ENCODE measurements at regions not wholly inside any gene's neighbourhood (a gene's known extent, or its start where the extent isn't known, plus 50 kb on each side); places are given as distances from the start of the nearest gene placed in this dataset.
"Not testable (repeated sequence)": the region's sequence is repeated elsewhere in the genome, so short reads cannot be mapped to it uniquely, and the experiment has no call there.

GRCh38 chr3:96347289-96347688 lies 467.1 kb upstream of the EPHA6 start:
- DNase-seq (ENCODE audit: low read depth, low spot score) = no peak
- no peak for ATAC-seq

DNA sequence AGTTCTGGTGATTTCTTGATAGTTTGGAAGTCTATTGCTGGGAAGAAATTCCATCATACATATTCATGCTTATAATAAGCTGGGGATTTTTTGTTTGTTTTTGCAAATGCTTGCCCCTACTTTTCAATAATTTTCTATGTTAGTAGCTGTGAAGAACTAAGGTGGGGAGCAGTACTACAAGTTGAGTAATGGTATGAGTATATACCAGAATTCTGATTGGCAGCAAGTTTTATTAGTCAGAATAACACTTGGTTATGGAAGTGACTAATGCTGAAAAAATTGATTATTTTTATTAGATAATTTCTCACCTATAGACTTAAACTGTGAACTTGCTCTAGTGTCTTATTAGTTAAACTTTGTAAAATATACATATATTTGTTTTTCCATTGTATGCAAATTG lies 462.8 kb upstream of the EPHA6 start:
- POLR2A ChIA-PET; H3K4me3 ChIP-seq (ENCODE audit: low read depth in 2 of 2, low read length in 2 of 2); DNase-seq (ENCODE audit: low read depth, low spot score); in situ Hi-C loops (cut with HindIII; ENCODE audit: low pct_unique_long_range_greater_than_20kb, low sequenced_read_pairs); BruUV-seq (replicated peaks); H3K27me3 ChIP-seq (ENCODE audit: control insufficient read depth, insufficient read depth, low read length); H3K27ac ChIP-seq (ENCODE audit: low read length); H3K36me3 ChIP-seq (ENCODE audit: control insufficient read depth, insufficient read depth, low read length); H3K9me3 ChIP-seq (ENCODE audit: control insufficient read depth, insufficient read depth, low read depth, low read length); ATAC-seq; H3K4me1 ChIP-seq (ENCODE audit: control insufficient read depth, insufficient read depth, low read length); intact Hi-C loops (cut with micrococcal nuclease; ENCODE audit: unreplicated experiment); CTCF ChIA-PET: not testable (repeated sequence)

More at GRCh38 chr3:96347289-96347688, 467.1 kb upstream of the EPHA6 start:
- CTCF ChIA-PET = no interaction called here
- Histone ChIP-seq H3K4me1 (ENCODE audit: control insufficient read depth, insufficient read depth, low read length) (no peaks in the 10 kb centered on the region), H3K27ac (ENCODE audit: low read length) (no peak overlapping the region), H3K36me3 (ENCODE audit: control insufficient read depth, insufficient read depth, low read length) (no peaks in the 10 kb centered on the region), H3K27me3 (ENCODE audit: control insufficient read depth, insufficient read depth, low read length) (no peaks in the 10 kb centered on the region), H3K4me3 (ENCODE audit: low read depth in 2 of 2, low read length in 2 of 2) (no peak overlapping the region), H3K9me3 (ENCODE audit: control insufficient read depth, insufficient read depth, low read depth, low read length) (no peaks in the 10 kb centered on the region)
- intact Hi-C loops (cut with micrococcal nuclease; ENCODE audit: unreplicated experiment) (no loop called here), in situ Hi-C loops (cut with HindIII; ENCODE audit: low pct_unique_long_range_greater_than_20kb, low sequenced_read_pairs) (no loop called here)
- no TSS peak for BruUV-seq (replicated peaks)
- TF ChIP-seq SIN3A (IDR thresholded peaks at IDR 0.05; ENCODE audit: borderline replicate concordance, insufficient read depth, low read depth, low read length) (no peak), POLR2AphosphoS5 (IDR thresholded peaks at IDR 0.05; ENCODE audit: low read depth, low read length) (no peak), TCF7L2 (IDR thresholded peaks at IDR 0.05; ENCODE audit: low read depth, low read length) (no peak)
- TF ChIP-seq, protein P1, sequence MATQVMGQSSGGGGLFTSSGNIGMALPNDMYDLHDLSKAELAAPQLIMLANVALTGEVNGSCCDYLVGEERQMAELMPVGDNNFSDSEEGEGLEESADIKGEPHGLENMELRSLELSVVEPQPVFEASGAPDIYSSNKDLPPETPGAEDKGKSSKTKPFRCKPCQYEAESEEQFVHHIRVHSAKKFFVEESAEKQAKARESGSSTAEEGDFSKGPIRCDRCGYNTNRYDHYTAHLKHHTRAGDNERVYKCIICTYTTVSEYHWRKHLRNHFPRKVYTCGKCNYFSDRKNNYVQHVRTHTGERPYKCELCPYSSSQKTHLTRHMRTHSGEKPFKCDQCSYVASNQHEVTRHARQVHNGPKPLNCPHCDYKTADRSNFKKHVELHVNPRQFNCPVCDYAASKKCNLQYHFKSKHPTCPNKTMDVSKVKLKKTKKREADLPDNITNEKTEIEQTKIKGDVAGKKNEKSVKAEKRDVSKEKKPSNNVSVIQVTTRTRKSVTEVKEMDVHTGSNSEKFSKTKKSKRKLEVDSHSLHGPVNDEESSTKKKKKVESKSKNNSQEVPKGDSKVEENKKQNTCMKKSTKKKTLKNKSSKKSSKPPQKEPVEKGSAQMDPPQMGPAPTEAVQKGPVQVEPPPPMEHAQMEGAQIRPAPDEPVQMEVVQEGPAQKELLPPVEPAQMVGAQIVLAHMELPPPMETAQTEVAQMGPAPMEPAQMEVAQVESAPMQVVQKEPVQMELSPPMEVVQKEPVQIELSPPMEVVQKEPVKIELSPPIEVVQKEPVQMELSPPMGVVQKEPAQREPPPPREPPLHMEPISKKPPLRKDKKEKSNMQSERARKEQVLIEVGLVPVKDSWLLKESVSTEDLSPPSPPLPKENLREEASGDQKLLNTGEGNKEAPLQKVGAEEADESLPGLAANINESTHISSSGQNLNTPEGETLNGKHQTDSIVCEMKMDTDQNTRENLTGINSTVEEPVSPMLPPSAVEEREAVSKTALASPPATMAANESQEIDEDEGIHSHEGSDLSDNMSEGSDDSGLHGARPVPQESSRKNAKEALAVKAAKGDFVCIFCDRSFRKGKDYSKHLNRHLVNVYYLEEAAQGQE (IDR thresholded peaks at IDR 0.05; ENCODE audit: insufficient read depth in 1 of 2, low read depth in 2 of 2, low read length in 1 of 2) = no peak
- TF ChIP-seq, protein P2, sequence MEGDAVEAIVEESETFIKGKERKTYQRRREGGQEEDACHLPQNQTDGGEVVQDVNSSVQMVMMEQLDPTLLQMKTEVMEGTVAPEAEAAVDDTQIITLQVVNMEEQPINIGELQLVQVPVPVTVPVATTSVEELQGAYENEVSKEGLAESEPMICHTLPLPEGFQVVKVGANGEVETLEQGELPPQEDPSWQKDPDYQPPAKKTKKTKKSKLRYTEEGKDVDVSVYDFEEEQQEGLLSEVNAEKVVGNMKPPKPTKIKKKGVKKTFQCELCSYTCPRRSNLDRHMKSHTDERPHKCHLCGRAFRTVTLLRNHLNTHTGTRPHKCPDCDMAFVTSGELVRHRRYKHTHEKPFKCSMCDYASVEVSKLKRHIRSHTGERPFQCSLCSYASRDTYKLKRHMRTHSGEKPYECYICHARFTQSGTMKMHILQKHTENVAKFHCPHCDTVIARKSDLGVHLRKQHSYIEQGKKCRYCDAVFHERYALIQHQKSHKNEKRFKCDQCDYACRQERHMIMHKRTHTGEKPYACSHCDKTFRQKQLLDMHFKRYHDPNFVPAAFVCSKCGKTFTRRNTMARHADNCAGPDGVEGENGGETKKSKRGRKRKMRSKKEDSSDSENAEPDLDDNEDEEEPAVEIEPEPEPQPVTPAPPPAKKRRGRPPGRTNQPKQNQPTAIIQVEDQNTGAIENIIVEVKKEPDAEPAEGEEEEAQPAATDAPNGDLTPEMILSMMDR (IDR thresholded peaks at IDR 0.05) = no peak
- POLR2A ChIA-PET = no interaction called here

- Histone ChIP-seq H3K27me3 (ENCODE audit: control insufficient read depth, insufficient read depth, low read length) (no peaks in the 10 kb centered on the region), H3K4me3 (ENCODE audit: low read depth in 2 of 2, low read length in 2 of 2) (no peak overlapping the region), H3K4me1 (ENCODE audit: control insufficient read depth, insufficient read depth, low read length) (no peaks in the 10 kb centered on the region), H3K9me3 (ENCODE audit: control insufficient read depth, insufficient read depth, low read depth, low read length) (no peaks in the 10 kb centered on the region), H3K27ac (ENCODE audit: low read length) (no peak overlapping the region), H3K36me3 (ENCODE audit: control insufficient read depth, insufficient read depth, low read length) (no peaks in the 10 kb centered on the region)
- TF ChIP-seq, protein P1 (IDR thresholded peaks at IDR 0.05; ENCODE audit: insufficient read depth in 1 of 2, low read depth in 2 of 2, low read length in 1 of 2) = no peak
- TF ChIP-seq TCF7L2 (IDR thresholded peaks at IDR 0.05; ENCODE audit: low read depth, low read length) (no peak), POLR2AphosphoS5 (IDR thresholded peaks at IDR 0.05; ENCODE audit: low read depth, low read length) (no peak), SIN3A (IDR thresholded peaks at IDR 0.05; ENCODE audit: borderline replicate concordance, insufficient read depth, low read depth, low read length) (no peak)
- TF ChIP-seq, protein P2 (IDR thresholded peaks at IDR 0.05) = no peak
- ChIA-PET CTCF (no interaction called here), POLR2A (no interaction called here)
- in situ Hi-C loops (cut with HindIII; ENCODE audit: low pct_unique_long_range_greater_than_20kb, low sequenced_read_pairs) (no loop called here), intact Hi-C loops (cut with micrococcal nuclease; ENCODE audit: unreplicated experiment) (no loop called here)
- no peak for DNase-seq (ENCODE audit: low read depth, low spot score)
- no peak for ATAC-seq
- BruUV-seq (replicated peaks) = no TSS peak
Observed at GRCh38 chr3:96354106-96354505, 460.3 kb upstream of the EPHA6 start.
